Right lung (tissue), 2 donors: ENCODE measurements at regions not wholly inside any gene's neighbourhood (a gene's known extent, or its start where the extent isn't known, plus 50 kb on each side); places are given as distances from the start of the nearest gene placed in this dataset.

Experiments used
- DNase-seq, 2 donors: peaks; one replicate each; pipeline ENCODE4 v3.0.0-alpha.2; 2013

DNA sequence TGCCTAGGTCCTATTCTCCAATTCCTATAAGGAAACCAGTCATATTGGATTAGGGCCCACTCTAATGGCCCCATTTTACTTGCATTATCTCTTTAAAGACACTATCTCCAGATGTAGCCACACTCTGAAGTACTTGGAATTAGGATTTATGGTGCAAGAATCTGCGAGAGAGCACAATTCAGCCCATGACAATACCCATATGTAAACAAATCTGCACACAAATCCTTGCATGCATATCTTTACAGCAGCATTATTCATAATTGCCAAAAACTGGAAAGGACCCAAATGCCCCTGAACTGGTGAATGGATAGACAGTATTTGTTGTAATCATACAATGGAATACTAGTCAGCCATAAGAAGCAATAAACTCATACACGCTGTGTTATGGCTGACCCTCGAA lies 229.8 kb upstream of the ADAMTS5 start:
- no peak for DNase-seq

DNA sequence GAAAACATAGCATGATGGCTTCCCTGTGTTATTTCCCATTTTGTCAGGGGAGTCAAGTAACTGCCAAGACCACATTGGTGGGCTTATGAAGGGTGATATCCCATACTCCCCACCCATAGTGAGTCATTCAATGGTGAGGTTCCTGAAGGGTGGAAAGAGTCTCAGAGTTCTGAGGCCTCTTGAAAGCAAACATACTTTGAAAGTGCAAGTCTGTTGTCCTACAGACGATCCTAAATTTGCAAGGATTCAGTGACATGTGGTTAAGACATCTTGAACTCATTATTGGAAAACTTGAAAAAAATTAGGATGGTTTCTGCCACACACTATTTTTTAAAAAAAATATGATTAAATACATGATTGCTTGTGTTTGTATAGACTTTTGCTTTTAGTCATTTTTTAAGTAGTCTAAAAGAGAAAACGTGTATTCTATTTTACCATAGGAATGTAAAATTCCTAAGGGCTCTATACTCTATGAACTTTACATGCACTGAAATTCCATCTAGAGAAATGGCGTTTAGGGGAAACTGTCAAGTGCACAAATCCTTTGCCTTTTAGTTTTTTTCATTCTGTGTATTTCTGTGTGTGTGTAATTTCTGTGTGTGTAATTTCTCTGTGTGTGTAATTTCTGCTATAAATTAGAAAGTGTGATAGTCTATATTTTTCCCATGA lies 225.5 kb upstream of the ADAMTS5 start:
- no peak for DNase-seq

DNA sequence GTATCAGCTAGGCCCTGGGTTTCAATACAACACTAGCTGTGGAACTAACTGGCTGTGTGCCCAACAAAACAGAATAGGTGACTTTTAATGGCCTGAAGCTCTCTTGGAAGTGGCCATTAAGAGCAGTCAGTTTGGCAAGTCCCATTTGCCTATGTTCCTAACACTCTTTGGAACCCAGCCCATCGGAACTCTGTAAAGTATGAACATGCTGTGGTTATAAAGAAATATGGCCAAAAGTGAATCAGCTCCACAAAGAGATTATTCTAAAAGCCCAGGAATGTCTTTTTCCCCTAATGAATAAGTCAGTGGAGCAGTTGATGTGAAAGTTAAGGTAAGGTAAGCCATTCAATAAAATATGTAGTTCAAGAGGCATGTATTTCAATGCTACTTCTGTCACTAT lies 223.7 kb upstream of the ADAMTS5 start:
- DNase-seq = no peak

DNA sequence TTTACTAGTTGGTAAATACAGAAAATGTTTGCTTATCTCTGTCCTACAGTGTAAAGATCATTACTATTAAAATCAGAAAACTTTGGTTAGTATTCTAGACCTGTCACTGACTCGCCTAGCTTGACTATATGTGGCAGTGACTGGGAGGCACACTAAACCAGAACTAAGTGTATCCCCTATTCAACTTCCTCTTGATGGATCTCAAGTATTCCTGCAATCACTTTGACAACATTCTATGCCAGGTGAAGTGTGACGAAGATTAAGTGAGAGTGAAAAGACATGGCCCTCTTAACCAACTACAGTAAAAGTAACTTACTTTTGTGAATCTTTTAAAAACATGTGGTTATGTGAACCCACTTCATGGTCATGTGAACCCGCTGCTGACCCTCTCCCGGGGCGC lies 223.0 kb upstream of the ADAMTS5 start:
- no peak for DNase-seq

DNA sequence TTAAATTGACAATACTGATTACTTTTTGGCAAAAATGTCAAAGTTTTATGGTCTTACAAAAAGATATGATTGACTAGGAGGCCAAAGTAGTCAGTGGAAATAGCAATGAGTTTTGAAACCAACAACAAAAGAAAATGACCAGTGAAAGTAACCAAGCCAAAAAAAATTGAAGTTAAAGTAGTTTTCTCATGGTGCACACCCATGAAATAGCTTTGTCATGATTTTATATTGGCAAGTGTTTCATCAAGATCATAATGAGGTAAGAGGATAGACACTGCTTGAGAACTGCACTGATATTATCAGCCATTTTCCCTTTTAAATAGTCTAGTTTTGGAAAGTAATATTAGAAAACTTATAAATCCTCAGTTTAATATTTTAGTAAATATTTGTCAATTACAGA lies 206.2 kb upstream of the ADAMTS5 start:
- no peak for DNase-seq

DNA sequence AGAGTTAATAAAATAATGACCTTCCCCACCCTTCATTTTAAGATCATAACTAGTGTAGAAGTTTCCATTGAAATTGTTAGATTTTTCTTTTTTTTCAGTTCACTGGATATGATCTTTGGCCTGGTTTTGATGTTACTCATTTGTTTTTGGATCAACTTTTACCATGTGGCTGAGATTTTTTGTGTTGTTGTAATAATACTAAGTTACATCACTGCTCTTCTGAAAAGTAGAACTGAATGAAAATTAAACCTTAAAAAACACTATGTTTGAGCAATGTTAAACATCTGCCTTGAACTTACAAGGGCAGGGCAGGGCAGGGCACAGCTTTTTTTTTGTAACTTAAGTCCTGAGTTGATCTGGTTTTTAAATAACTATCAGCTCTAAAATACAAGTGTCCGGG lies 204.8 kb upstream of the ADAMTS5 start:
- no peak for DNase-seq

DNA sequence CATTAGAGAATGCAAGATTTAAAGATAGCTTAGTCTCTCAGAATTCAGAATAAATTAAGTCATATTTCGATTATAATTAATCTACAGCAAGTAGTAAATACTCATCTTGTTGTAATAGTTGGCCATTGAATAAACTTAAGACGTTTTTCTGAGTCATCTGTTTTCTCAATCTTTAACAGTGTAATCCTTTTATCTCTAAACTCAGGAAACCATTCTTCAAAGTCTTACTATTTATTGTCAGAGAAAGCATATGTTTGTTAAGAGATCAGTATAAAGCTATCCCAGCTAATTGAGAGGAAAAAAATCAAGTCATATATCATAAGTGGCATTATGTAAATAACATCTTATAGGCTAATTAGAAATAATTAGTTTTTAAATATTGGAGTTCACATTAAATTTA lies 201.2 kb upstream of the ADAMTS5 start:
- DNase-seq = no peak

DNA sequence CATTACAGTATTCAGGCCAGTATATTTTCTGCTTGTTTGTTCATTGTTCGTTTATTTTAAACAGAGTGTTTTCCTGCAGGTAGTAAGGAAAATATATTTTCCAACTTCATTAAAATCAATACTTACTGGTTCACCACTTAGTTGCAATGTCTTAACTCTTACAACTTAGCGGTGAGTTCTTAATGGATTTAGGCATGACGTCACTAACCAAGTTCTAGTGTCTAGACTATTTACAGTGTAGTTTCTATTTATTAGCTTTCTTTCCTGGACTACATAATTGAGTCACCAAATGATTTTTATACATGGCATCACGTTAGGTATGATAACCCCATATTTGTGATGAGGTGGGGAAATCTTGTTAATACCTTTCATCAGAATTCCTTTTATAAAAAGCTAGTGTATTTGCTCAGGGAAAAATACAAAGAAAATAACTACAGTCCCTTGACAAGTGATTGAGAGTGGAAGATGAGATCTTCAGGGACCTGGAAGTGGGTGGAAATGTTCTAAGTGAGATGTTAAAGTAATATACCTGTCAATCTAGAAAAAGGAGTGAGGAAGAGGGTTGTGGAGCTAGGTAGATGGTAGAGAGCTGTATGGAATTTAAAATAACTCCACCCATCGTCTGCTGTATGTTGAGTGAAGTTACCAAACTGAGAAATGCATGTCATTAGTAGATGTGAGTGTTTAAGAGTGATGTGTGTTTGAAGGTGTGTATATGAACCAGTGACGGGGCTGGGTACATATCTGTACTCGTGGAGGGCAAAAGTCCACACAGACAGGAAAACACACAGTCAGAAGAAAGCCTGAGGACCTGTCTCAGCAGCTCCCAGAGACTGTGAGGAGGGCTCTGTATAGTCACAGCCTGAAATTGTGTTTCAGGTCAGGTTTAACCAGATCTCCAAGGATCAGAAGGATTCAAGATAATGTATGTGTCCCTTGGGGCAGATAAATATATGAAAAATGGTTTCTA lies 197.6 kb upstream of the ADAMTS5 start:
- no peak for DNase-seq

DNA sequence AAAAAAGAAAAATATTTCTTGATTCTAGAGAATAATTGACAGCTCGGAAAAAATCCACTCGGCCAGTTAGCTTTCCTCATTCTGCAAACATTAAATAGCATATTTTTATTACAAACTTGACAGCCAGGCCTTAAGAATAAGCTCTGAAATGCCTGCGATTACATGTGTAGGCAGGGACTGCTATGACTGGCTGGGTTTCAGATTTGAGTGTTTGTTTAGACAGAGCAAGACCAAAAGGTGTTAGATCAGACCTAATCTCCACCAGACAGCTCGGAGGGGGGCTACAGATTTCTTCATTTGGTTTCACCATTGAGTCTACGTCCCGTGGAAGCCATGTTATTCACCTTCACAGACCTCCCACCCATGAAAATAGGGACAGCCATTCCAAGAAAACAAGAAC lies 192.1 kb upstream of the ADAMTS5 start:
- no peak for DNase-seq

DNA sequence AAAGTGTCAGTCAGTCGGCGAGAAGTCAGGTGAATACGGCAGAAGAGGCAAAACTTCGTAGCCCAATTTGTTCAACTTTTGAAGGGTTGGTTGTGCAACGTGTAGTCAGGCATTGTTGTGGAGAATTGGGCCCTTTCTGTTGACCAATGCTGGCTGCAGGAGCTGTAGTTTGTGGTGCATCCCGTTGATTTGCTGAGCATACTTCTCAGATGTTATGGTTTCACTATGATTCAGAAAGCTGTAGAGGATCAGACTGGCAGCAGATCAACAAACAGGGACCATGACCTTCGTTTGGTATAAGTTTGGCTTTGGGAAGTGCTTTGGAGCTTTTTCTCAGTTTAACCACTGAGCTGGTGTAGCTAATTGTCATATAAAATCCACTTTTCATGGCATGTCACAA lies 190.2 kb upstream of the ADAMTS5 start:
- no peak for DNase-seq

DNA sequence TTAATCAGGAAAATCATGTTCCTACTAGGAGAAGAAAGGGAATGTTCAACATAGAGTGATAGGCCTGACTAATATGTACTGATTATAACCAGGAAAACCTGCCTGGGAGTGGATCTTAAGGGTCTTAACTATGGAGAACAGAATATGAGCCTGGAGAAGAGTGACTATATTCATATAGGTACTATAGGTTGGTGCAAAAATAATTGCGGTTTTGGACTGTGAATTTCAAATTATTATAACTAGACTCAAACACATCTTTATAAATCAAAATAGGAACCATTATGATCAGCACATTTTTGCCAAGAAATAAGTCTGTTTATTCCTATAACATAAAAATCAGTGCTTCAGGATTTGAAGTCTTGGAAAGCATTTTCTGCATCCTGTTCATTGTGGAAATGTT lies 189.8 kb upstream of the ADAMTS5 start:
- DNase-seq = no peak

DNA sequence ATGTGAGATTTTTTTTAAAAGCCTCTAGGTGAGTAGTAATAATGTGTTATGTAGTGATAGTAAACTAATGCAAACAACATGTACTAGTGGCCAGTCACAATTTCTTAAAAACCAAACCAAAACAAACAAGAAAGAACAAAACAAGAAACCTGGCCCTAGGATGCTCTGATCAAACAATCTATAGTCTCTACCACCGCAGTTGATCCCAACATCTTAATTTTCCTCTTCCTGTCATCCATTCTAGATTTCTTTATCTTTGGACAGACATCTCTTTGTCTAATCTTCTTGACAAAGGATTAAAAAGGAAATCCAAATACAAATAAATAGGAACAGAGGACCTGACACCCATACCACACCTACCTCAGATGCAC lies 188.2 kb upstream of the ADAMTS5 start:
- no peak for DNase-seq

DNA sequence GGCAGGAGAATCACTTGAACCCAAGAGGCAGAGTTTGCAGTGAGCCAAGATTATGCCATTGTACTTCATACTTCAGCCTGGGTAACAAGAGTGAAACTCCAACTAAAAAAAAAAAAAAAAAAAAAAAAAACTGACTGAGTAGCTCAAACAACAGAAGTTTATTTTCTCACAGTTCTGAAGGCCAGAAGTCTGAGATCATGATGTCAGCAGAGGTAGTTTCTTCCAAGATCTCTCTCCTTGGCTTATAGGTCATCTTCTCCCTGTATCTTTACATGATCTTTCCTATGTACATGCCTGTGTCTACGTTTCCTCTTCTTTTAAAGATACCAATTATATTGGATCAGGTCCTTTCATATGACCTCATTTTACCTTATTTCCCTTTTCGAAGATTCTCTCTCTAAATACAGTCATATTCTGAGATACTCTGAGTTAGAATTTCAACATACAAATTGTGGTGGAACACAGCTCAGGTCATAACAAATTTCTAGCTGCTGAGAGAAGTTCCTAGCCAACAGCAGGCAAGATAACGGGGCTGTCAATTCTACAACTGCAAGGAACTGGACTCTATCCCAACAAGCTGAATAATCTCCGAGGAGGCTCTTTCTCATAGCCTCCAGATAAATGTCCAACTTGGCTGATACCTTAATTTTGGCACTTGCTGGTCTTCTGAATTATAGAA lies 187.7 kb upstream of the ADAMTS5 start:
- no peak for DNase-seq

DNA sequence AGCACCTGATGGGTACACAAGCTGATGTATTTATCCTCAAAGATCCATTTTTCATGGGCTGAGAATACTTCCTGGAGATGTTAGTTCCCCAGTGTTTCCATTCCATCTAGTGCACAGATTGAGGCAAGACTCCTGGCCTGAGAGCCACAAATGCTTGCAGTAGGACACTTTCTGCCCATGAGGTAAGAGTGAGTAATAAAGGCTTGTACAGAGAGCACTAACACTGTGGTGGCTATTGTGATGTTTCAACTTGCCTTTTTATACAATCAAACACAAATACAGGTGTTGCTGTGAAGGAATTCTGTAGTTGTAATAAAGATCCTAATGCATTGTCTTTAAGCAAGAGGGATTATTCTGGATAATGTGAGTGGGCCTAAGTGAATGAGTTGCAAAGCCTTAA lies 186.1 kb upstream of the ADAMTS5 start:
- DNase-seq = no peak

DNA sequence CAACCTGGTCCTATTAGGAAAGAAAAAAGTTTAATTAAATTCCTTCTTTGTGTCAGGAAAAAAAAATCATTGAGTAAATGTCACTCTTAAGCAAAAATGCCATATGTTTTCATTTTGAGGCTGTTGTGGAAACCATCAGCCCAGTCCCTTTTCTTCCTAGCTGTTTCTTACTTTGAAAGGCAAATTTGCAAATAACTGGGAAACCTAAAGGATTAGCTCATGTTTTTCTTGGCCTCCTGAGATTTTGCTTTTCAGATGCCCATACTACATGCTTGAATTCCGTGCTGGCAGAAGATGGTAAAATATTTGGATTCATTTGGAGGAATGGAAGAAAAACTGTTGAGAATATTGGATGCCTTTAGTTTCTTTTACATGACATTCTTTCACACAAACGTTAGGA lies 182.1 kb upstream of the ADAMTS5 start:
- no peak for DNase-seq

DNA sequence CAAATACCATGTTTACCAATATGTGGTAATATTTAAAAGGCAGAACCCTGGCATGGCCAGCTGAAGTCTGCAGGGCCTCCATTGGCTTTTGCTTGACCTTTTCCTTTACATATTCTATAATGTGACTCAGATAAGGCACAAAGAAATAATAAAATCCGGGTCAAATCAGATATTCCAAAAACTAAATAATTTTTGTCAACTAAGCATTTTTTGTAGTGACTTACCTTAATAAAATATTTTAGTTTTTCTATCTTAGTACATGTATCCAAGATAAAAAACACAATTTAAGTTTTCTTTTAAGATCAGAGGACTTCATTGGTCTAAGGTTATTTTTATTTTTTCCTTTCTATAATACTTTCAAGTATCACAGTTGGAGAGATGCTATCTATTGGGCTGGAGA lies 179.4 kb upstream of the ADAMTS5 start:
- DNase-seq = no peak

DNA sequence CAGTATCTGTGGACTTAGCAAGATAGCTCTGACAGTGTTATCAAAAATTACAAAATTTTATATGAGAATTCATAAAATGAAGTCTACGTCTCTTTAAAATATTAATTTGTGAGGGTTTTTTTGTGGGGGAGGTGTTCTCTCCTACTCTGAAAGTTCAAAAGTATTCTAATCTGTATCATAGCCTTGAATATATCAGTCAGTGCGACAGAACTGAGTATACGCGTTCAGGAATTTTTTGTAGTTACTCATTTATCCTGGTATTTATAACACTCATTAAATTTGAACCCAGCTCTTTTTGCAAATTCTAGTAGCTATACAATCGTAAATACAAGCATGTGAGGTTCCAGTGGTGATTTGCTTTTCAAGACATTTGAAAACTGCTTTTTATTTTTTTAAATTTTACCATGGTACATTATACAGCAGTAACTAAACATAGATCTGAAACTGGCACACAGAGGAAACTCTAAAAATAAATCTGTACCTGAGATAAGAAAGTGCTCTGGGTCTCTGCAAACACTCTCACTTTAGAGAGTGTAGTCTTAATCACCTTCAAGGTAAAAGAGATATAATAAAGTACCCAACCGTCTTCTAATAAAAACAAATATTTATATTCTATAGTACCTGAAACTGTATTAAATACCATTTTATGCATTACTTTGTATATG lies 178.4 kb upstream of the ADAMTS5 start:
- no peak for DNase-seq

DNA sequence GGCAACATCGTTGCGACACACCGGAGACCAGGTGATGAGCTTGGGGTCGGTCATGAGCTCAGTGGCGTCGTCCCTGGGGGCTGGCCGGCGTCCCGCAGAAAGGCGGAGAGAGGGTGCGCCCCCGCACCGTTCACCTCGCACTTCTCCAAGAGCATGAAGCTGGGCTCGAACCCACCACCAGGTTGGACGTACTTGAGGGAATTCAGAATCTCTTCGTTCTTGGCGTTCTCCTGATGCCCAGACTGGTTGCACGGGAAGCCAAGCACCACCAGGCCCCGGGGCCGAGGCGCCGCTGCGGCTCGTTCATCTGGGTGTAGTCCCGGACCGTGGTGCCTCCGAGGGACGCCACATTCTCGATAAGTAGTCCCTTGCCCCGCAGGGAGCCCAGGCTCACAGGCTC lies 176.6 kb upstream of the ADAMTS5 start:
- no peak for DNase-seq

DNA sequence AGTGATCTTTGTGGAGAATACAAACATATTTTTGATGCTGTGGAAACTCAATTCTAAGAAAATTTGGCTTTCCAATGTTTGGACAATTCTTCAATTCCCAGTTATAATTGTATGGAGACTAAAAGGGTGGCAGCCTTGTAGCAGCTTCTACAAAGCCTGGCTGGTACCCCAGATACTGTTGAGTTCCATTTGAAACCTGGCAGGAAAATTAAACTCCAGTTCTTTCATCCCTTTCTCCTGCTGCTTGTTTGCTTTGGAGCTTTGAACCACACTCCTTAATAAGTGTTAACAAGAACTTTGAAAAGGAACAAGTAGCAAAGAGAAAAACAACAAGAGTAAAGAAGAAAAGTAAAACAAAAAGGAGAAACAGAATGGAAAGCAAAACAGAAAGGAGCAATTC lies 172.6 kb upstream of the ADAMTS5 start:
- no peak for DNase-seq

DNA sequence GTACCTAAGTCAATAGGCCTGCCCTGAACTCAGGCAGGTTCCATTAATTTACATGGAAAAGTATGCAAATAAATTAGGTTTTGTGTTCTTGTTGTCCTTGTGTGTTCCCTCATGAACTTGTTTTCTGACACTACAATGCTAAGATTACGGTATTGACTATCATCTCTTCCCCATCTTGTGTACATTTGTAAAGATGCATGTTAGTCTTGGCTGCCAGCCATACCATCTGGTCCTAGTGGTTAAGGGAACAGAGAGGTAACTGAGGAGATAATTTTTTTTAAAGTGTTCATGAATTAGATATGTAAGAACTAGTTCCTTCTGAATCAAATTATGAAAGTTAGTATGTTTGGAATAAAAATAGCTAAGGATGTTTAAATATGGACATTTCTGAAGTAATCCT lies 167.6 kb upstream of the ADAMTS5 start:
- DNase-seq = no peak

DNA sequence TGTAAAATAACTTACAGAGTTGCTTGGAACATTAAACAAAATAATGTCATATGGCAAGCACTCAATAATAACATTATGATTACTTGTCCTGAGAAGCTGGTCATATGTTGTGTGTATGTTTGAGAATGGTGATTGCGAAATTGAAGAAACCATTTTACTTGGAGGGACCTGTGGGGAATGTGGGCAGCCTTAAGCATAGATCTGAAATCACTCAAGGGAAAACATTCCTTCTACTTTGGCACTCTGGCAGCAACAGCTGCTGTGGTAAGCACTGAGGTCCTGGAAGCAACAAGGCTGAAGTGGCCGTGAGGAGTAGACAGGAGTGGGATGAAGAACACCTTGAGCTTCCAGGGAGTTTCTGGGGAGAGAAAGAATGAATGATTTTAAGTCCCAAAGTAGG lies 165.4 kb upstream of the ADAMTS5 start:
- peak; percentile 73 to 77 for DNase-seq

DNA sequence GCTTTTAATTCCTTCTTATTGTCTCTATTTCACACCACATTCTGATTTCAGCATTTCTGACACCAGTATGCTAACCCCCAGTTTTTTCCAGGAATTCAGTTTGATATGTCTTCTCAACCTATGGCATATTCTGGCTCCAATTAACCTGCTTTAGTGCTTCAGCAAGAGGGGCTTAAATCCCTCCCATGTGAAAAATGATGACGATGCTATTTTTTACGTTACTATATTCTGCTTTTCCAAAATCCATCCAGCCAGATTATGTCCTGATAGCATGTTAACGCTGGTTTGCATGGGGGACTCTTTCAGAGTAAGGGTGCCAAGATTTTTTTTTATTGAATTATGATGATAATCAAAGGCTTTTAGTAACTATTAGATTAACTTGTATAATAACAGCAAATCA lies 163.3 kb upstream of the ADAMTS5 start:
- DNase-seq = no peak
